ENCODE measurements at regions not wholly inside any gene's neighbourhood (a gene's known extent, or its start where the extent isn't known, plus 50 kb on each side); places are given as distances from the start of the nearest gene placed in this dataset.

DNA sequence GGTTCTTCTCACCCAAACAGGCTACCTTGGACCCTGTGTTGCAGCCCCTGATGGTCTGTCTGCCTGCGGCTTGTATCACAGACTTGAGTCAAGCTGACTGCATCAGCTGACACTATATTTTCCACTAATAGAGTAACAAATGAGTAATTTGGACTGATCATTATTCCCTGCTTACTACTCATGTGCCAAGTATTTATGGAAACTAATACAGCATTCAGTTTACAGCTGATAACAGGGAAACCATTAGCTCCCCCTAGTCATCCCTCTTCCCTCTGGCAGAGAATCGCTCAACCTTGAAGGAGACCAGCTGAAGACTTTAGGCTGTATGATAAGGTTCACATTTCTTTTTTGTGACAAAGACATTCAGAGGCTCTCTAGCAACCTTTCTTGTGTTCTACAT, 116.6 kb upstream of the SYT6 start:
- no peaks in the 10 kb centered on the region for H3K4me1 ChIP-seq (ENCODE audit: control insufficient read depth, insufficient read depth, low read length)
- no peak overlapping the region for H3K4me3 ChIP-seq (ENCODE audit: low read depth, low read length)
- ChIA-PET POLR2A (no interaction called here), CTCF (interaction anchor here (0.7 to 2.9 kb wide), 4 partner anchors 10 to 291 kb away, joined by 3 to 19 read pairs (median 6); partner anchors contain the start of gene OLFML3)
- H3K27ac ChIP-seq (ENCODE audit: extremely low read depth, low read depth, low read length), result no peak overlapping the region
- H3K36me3 ChIP-seq (ENCODE audit: control insufficient read depth in 2 of 2, insufficient read depth in 1 of 2, low read length in 2 of 2), result no peaks in the 10 kb centered on the region
- no peaks in the 10 kb centered on the region for H3K9me3 ChIP-seq (ENCODE audit: control insufficient read depth, insufficient read depth, low read depth, low read length)
- TF ChIP-seq ZNF76 (tag by site-specific recombination; IDR thresholded peaks at IDR 0.05; ENCODE audit: borderline replicate concordance, low read depth), result no peak
- TF ChIP-seq WT1 (tag by site-specific recombination; IDR thresholded peaks at IDR 0.05), result no peak
- TF ChIP-seq ZNF354C (tag by site-specific recombination; IDR thresholded peaks at IDR 0.05; ENCODE audit: borderline replicate concordance, low read depth), result no peak
- TF ChIP-seq ZEB2 (tag by site-specific recombination; IDR thresholded peaks at IDR 0.05), result no peak

DNA sequence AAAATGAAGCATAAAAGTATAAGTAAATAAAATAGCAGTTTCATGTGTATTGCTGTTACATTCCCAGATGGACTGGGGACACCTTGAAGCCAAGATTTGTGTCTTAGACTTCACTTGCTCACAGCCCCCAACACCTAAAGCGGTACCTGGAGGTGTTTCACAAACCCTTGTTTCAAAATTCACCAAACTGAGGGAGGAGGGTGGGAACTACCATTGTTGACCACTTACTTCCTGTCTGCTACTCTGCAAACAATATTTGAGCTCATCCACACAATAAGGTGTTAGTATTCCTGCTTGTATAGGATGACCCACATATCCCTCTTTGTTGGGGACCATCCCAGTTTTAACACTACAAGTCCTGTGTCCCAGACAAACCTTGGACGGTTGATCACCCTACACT, 115.9 kb upstream of the SYT6 start:
- CTCF ChIA-PET, result interaction anchor here (0.6 to 2.9 kb wide), 4 partner anchors 11 to 1931 kb away, joined by 3 to 19 read pairs (median 4); no protein-coding TSS in a partner anchor
- Histone ChIP-seq H3K4me1 (ENCODE audit: control insufficient read depth, insufficient read depth, low read length) (no peaks in the 10 kb centered on the region), H3K9me3 (ENCODE audit: control insufficient read depth, insufficient read depth, low read depth, low read length) (no peaks in the 10 kb centered on the region), H3K36me3 (ENCODE audit: control insufficient read depth in 2 of 2, insufficient read depth in 1 of 2, low read length in 2 of 2) (no peaks in the 10 kb centered on the region), H3K27ac (ENCODE audit: extremely low read depth, low read depth, low read length) (no peak overlapping the region), H3K4me3 (ENCODE audit: low read depth, low read length) (no peak overlapping the region)
- POLR2A ChIA-PET, result no interaction called here
- TF ChIP-seq ZNF404 (tag by site-specific recombination; IDR thresholded peaks at IDR 0.05) (no peak), KLF8 (tag by site-specific recombination; IDR thresholded peaks at IDR 0.05) (no peak), ZEB2 (tag by site-specific recombination; IDR thresholded peaks at IDR 0.05) (no peak), ZNF544 (tag by site-specific recombination; IDR thresholded peaks at IDR 0.05) (no peak), ZNF37A (tag by site-specific recombination; IDR thresholded peaks at IDR 0.05) (no peak), SCRT1 (tag by site-specific recombination; IDR thresholded peaks at IDR 0.05; ENCODE audit: borderline replicate concordance) (no peak), ZNF10 (tag by site-specific recombination; IDR thresholded peaks at IDR 0.05) (no peak), YY1 (tag by site-specific recombination; IDR thresholded peaks at IDR 0.05) (no peak), ZNF549 (tag by site-specific recombination; IDR thresholded peaks at IDR 0.05) (no peak), GLI2 (tag by site-specific recombination; IDR thresholded peaks at IDR 0.05; ENCODE audit: borderline replicate concordance, low read depth) (no peak), ZNF248 (tag by site-specific recombination; IDR thresholded peaks at IDR 0.05) (no peak), BCL11B (tag by site-specific recombination; IDR thresholded peaks at IDR 0.05; ENCODE audit: low read depth) (no peak), GLIS1 (tag by site-specific recombination; IDR thresholded peaks at IDR 0.05) (no peak)
- TF ChIP-seq, protein P1, sequence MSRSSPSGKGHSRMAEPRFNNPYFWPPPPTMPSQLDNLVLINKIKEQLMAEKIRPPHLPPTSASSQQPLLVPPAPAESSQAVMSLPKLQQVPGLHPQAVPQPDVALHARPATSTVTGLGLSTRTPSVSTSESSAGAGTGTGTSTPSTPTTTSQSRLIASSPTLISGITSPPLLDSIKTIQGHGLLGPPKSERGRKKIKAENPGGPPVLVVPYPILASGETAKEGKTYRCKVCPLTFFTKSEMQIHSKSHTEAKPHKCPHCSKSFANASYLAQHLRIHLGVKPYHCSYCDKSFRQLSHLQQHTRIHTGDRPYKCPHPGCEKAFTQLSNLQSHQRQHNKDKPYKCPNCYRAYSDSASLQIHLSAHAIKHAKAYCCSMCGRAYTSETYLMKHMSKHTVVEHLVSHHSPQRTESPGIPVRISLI (tag by site-specific recombination; IDR thresholded peaks at IDR 0.05), result no peak
- TF ChIP-seq, protein P2, sequence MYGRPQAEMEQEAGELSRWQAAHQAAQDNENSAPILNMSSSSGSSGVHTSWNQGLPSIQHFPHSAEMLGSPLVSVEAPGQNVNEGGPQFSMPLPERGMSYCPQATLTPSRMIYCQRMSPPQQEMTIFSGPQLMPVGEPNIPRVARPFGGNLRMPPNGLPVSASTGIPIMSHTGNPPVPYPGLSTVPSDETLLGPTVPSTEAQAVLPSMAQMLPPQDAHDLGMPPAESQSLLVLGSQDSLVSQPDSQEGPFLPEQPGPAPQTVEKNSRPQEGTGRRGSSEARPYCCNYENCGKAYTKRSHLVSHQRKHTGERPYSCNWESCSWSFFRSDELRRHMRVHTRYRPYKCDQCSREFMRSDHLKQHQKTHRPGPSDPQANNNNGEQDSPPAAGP (tag by site-specific recombination; IDR thresholded peaks at IDR 0.05), result no peak
- TF ChIP-seq, protein P3, sequence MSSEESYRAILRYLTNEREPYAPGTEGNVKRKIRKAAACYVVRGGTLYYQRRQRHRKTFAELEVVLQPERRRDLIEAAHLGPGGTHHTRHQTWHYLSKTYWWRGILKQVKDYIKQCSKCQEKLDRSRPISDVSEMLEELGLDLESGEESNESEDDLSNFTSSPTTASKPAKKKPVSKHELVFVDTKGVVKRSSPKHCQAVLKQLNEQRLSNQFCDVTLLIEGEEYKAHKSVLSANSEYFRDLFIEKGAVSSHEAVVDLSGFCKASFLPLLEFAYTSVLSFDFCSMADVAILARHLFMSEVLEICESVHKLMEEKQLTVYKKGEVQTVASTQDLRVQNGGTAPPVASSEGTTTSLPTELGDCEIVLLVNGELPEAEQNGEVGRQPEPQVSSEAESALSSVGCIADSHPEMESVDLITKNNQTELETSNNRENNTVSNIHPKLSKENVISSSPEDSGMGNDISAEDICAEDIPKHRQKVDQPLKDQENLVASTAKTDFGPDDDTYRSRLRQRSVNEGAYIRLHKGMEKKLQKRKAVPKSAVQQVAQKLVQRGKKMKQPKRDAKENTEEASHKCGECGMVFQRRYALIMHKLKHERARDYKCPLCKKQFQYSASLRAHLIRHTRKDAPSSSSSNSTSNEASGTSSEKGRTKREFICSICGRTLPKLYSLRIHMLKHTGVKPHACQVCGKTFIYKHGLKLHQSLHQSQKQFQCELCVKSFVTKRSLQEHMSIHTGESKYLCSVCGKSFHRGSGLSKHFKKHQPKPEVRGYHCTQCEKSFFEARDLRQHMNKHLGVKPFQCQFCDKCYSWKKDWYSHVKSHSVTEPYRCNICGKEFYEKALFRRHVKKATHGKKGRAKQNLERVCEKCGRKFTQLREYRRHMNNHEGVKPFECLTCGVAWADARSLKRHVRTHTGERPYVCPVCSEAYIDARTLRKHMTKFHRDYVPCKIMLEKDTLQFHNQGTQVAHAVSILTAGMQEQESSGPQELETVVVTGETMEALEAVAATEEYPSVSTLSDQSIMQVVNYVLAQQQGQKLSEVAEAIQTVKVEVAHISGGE (tag by site-specific recombination; conservative IDR thresholded peaks at IDR 0.05; ENCODE audit: low read depth), result no peak
- TF ChIP-seq, protein P4, sequence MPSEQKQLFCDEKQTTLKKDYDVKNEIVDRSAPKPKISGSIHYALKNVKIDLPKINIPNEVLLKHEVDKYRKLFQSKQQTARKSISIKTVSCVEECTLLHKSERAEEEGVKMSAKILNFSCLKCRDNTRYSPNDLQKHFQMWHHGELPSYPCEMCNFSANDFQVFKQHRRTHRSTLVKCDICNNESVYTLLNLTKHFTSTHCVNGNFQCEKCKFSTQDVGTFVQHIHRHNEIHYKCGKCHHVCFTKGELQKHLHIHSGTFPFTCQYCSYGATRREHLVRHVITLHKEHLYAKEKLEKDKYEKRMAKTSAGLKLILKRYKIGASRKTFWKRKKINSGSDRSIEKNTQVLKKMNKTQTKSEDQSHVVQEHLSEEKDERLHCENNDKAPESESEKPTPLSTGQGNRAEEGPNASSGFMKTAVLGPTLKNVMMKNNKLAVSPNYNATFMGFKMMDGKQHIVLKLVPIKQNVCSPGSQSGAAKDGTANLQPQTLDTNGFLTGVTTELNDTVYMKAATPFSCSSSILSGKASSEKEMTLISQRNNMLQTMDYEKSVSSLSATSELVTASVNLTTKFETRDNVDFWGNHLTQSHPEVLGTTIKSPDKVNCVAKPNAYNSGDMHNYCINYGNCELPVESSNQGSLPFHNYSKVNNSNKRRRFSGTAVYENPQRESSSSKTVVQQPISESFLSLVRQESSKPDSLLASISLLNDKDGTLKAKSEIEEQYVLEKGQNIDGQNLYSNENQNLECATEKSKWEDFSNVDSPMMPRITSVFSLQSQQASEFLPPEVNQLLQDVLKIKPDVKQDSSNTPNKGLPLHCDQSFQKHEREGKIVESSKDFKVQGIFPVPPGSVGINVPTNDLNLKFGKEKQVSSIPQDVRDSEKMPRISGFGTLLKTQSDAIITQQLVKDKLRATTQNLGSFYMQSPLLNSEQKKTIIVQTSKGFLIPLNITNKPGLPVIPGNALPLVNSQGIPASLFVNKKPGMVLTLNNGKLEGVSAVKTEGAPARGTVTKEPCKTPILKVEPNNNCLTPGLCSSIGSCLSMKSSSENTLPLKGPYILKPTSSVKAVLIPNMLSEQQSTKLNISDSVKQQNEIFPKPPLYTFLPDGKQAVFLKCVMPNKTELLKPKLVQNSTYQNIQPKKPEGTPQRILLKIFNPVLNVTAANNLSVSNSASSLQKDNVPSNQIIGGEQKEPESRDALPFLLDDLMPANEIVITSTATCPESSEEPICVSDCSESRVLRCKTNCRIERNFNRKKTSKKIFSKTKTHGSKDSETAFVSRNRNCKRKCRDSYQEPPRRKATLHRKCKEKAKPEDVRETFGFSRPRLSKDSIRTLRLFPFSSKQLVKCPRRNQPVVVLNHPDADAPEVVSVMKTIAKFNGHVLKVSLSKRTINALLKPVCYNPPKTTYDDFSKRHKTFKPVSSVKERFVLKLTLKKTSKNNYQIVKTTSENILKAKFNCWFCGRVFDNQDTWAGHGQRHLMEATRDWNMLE (tag by site-specific recombination; conservative IDR thresholded peaks at IDR 0.05; ENCODE audit: low read depth), result no peak
- TF ChIP-seq, protein P5, sequence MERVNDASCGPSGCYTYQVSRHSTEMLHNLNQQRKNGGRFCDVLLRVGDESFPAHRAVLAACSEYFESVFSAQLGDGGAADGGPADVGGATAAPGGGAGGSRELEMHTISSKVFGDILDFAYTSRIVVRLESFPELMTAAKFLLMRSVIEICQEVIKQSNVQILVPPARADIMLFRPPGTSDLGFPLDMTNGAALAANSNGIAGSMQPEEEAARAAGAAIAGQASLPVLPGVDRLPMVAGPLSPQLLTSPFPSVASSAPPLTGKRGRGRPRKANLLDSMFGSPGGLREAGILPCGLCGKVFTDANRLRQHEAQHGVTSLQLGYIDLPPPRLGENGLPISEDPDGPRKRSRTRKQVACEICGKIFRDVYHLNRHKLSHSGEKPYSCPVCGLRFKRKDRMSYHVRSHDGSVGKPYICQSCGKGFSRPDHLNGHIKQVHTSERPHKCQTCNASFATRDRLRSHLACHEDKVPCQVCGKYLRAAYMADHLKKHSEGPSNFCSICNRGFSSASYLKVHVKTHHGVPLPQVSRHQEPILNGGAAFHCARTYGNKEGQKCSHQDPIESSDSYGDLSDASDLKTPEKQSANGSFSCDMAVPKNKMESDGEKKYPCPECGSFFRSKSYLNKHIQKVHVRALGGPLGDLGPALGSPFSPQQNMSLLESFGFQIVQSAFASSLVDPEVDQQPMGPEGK (tag by site-specific recombination; IDR thresholded peaks at IDR 0.05), result no peak

Data from HEK293 (cell line).